Endothelial cell of umbilical vein (primary cell): ENCODE measurements at regions not wholly inside any gene's neighbourhood (a gene's known extent, or its start where the extent isn't known, plus 50 kb on each side); places are given as distances from the start of the nearest gene placed in this dataset.

Experiments
- BruUV-seq: library from RNA; stranded (reverse); fragments of 400-500 nt; replicated peaks from 2 replicates; lab custom pipeline; 2021; lab: Mats Ljungman, UMichigan
- CTCF ChIA-PET: fragments of 300-600, 350-600 bp; sonication (Branson Sonifier 250); formaldehyde crosslinking; loops from one replicate; lab custom pipeline; 2021; ENCODE audit warnings: antibody characterized with exemption, inconsistent platforms; lab: Charles Lee
- POLR2A ChIA-PET: fragments of 300-600, 350-600 bp; sonication (Branson Sonifier 250); formaldehyde crosslinking; loops from one replicate; lab custom pipeline; 2021; ENCODE audit warnings: antibody characterized with exemption, inconsistent platforms; lab: Charles Lee
- DNase-seq: peaks from one replicate; pipeline ENCODE4 v3.0.0-alpha.2; 2011; ENCODE audit warnings: low read depth, low spot score
- FAIRE-seq: peaks from 2 replicates; lab custom pipeline; 2011; peaks lifted over from hg19 to GRCh38; lab: Jason Lieb, UNC
- H2AFZ ChIP-seq: 2 replicates; pipeline ENCODE4 v1.6.0; 2012; ENCODE audit warnings: low read depth, low read length, control low read depth, inconsistent platforms
- H3K27ac ChIP-seq: 2 replicates; pipeline ENCODE4 v1.5.1; 2011; ENCODE audit warnings: low read depth, mild to moderate bottlenecking, control low read depth, low read length, moderate library complexity; ENCODE audit not compliant: insufficient read depth
- H3K27me3 ChIP-seq, 2 experiments: 2 replicates each; pipeline versions ENCODE4 v1.6.0 to v1.6.1; 2011; ENCODE audit warnings: low read length in 2 of 2, mixed read lengths in 1 of 2; ENCODE audit not compliant: control insufficient read depth in 2 of 2, insufficient read depth in 2 of 2
- H3K36me3 ChIP-seq, 2 experiments: 2 replicates in 1 of 2; 3 replicates in 1 of 2; pipeline ENCODE4 v1.5.1; 2011; ENCODE audit warnings: low read length in 2 of 2, mild to moderate bottlenecking in 1 of 2, moderate library complexity in 1 of 2; ENCODE audit not compliant: control insufficient read depth in 2 of 2, insufficient read depth in 2 of 2; ENCODE audit errors: extremely low read depth in 1 of 2
- H3K4me1 ChIP-seq: 3 replicates; pipeline ENCODE4 v1.5.1; 2011; ENCODE audit warnings: mild to moderate bottlenecking, low read length; ENCODE audit not compliant: control insufficient read depth, insufficient read depth; ENCODE audit errors: extremely low read depth
- H3K4me2 ChIP-seq: 2 replicates; pipeline ENCODE4 v1.6.1; 2011; ENCODE audit warnings: low read length, control low read depth, mixed read lengths; ENCODE audit not compliant: insufficient read depth
- H3K4me3 ChIP-seq, 3 experiments: fragments of 200-600 bp in 1 of 3; sonication (generic), shearing (Covaris generic) in 1 of 3; replicated peaks in 1 of 3; 2 replicates each; pipeline ENCODE4 v1.5.1; 2011 to 2016; ENCODE audit warnings: control low read depth in 3 of 3, low read length in 3 of 3, mild to moderate bottlenecking in 2 of 3, inconsistent platforms in 1 of 3, low read depth in 1 of 3, moderate library complexity in 1 of 3; ENCODE audit not compliant: insufficient read depth in 1 of 3
- H3K79me2 ChIP-seq: 2 replicates; pipeline ENCODE4 v1.6.0; 2012; ENCODE audit warnings: low read length, inconsistent platforms; ENCODE audit not compliant: control insufficient read depth, insufficient read depth
- H3K9ac ChIP-seq: replicated peaks from 2 replicates; pipeline ENCODE3; 2011; ENCODE audit warnings: low read length, control low read depth; ENCODE audit not compliant: insufficient read depth; ENCODE audit errors: extremely low read depth
- H3K9me1 ChIP-seq: replicated peaks from 3 replicates; pipeline ENCODE4 v1.6.0; 2011; ENCODE audit warnings: mild to moderate bottlenecking, low read length; ENCODE audit not compliant: control insufficient read depth, insufficient read depth; ENCODE audit errors: extremely low read depth
- H3K9me3 ChIP-seq: replicated peaks from 2 replicates; pipeline ENCODE4 v1.5.1; 2012; ENCODE audit warnings: low read length, inconsistent platforms; ENCODE audit not compliant: control insufficient read depth, insufficient read depth
- H4K20me1 ChIP-seq: replicated peaks from 2 replicates; pipeline ENCODE3; 2011; ENCODE audit warnings: mild to moderate bottlenecking, low read length; ENCODE audit not compliant: control insufficient read depth, insufficient read depth; ENCODE audit errors: extremely low read depth
- CTCF ChIP-seq, 2 donors: IDR thresholded peaks; 1 replicate in 1 of 2; 2 replicates in 1 of 2; pipeline ENCODE4 v1.5.1; 2011; ENCODE audit warnings: low read length in 2 of 2, mild to moderate bottlenecking in 2 of 2, moderate library complexity in 2 of 2, control low read depth in 1 of 2, inconsistent platforms in 1 of 2, low read depth in 1 of 2; ENCODE audit not compliant: insufficient read depth in 1 of 2; ENCODE audit errors: extremely low read depth in 1 of 2
- EZH2 ChIP-seq: IDR thresholded peaks from 2 replicates; pipeline ENCODE4 v1.6.1; 2012; ENCODE audit warnings: borderline replicate concordance, low read depth, mild to moderate bottlenecking, moderate library complexity, low read length, inconsistent platforms; ENCODE audit not compliant: severe bottlenecking
- FOS ChIP-seq: IDR thresholded peaks from 2 replicates; pipeline ENCODE4 v1.6.1; 2011; ENCODE audit warnings: mild to moderate bottlenecking, low read length, moderate library complexity, borderline replicate concordance; ENCODE audit not compliant: insufficient read depth
- GATA2 ChIP-seq: IDR thresholded peaks from 2 replicates; pipeline ENCODE4 v1.7.0; 2011; ENCODE audit warnings: low read depth, mild to moderate bottlenecking, moderate library complexity, mixed read lengths, low read length; ENCODE audit not compliant: insufficient read length, insufficient read depth
- JUN ChIP-seq: IDR thresholded peaks from 2 replicates; pipeline ENCODE4 v1.6.1; 2011; ENCODE audit warnings: borderline replicate concordance, low read depth; ENCODE audit not compliant: insufficient read length, insufficient read depth
- MAX ChIP-seq: IDR thresholded peaks from 2 replicates; pipeline ENCODE4 v1.6.1; 2011; ENCODE audit not compliant: insufficient read depth, insufficient read length
- MYC ChIP-seq: IDR thresholded peaks from one replicate; pipeline ENCODE4 v1.6.1; 2011; ENCODE audit warnings: mild to moderate bottlenecking, low read depth, low read length
- POLR2A ChIP-seq: IDR thresholded peaks from 2 replicates; pipeline ENCODE4 v1.6.1; 2012; ENCODE audit warnings: low read depth, mild to moderate bottlenecking, control low read depth, low read length
- POLR2AphosphoS5 ChIP-seq: IDR thresholded peaks from 2 replicates; pipeline ENCODE4 v1.6.1; 2012; ENCODE audit warnings: low read depth, mild to moderate bottlenecking, control low read depth, low read length, moderate library complexity; ENCODE audit not compliant: insufficient read depth
- dilution Hi-C: fragments of 300-500 bp; cut with MboI; formaldehyde crosslinking; loops from one replicate; pipeline ENCODE4 v1.15.0; 2019; ENCODE audit warnings: low sequenced_read_pairs; ENCODE audit not compliant: extremely low pct_ligation_motif_present
- intact Hi-C: fragments of 100-400 bp; cut with micrococcal nuclease; formaldehyde crosslinking; loops from one replicate; pipeline ENCODE4 v1.10.0; 2022

- CTCF ChIA-PET = no interaction called here
- intact Hi-C loops = no loop called here
- BruUV-seq = no TSS peak
- Histone ChIP-seq H3K27me3 (no peaks in the 10 kb centered on the region), H3K36me3 (no peaks in the 10 kb centered on the region), H3K4me3 (no peak overlapping the region), H3K9me3 (no peaks in the 10 kb centered on the region), H4K20me1 (no peaks in the 10 kb centered on the region), H3K79me2 (no peaks in the 10 kb centered on the region), H3K4me2 (no peak overlapping the region), H3K27ac (no peak overlapping the region), H3K9me1 (no peaks in the 10 kb centered on the region), H3K4me1 (no peaks in the 10 kb centered on the region), H2AFZ (no peak overlapping the region), H3K9ac (no peak overlapping the region)
- no peak for TF ChIP-seq POLR2AphosphoS5
- TF ChIP-seq JUN = no peak
- no peak for TF ChIP-seq GATA2
- no peak for TF ChIP-seq FOS
- no peak for TF ChIP-seq MYC
- TF ChIP-seq EZH2 = no peak
- TF ChIP-seq CTCF (IDR thresholded peaks at IDR 0.05; ENCODE audit: extremely low read depth in 1 of 2, insufficient read depth in 1 of 2, low read depth in 1 of 2, low read length in 2 of 2) = no peak
- TF ChIP-seq MAX = no peak
- no peak for TF ChIP-seq POLR2A
- DNase-seq = no peak
- POLR2A ChIA-PET = no interaction called here
- FAIRE-seq = no peak
- dilution Hi-C loops = no loop called here
Observed at GRCh38 chr7:46810986-46811385, 770.9 kb downstream of the TNS3 start.
